Hematopoietic multipotent progenitor cell treated with erythropoietin and hydrocortisone succinate and interleukin-3 and kit ligand, for 8 days (in vitro differentiated cells): ENCODE measurements at regions not wholly inside any gene's neighbourhood (a gene's known extent, or its start where the extent isn't known, plus 50 kb on each side); places are given as distances from the start of the nearest gene placed in this dataset.
"Not testable (repeated sequence)": the region's sequence is repeated elsewhere in the genome, so short reads cannot be mapped to it uniquely, and the experiment has no call there.

Source experiments
- DNase-seq: peaks from one replicate; pipeline ENCODE4 v3.0.0-alpha.2; 2015

- DNase-seq = no peak
Measured at GRCh38 chr2:195570329-195570728, 86.7 kb upstream of the SLC39A10 start.

- no peak for DNase-seq
Measured at GRCh38 chr2:195569255-195569654, 87.8 kb upstream of the SLC39A10 start.

- DNase-seq = not testable (repeated sequence)
Measured at GRCh38 chr2:195564625-195565135, 92.3 kb upstream of the SLC39A10 start.

- no peak for DNase-seq
Measured at GRCh38 chr2:195563857-195564512, 93.0 kb upstream of the SLC39A10 start.

GRCh38 chr2:195562570-195563566 lies 94.2 kb upstream of the SLC39A10 start:
- no peak for DNase-seq

GRCh38 chr2:195561116-195561921 lies 95.7 kb upstream of the SLC39A10 start:
- DNase-seq = peak; percentile 42

GRCh38 chr2:195560209-195560895 lies 96.7 kb upstream of the SLC39A10 start:
- no peak for DNase-seq

- peak; percentile 59 for DNase-seq
Measured at GRCh38 chr2:195559431-195559914, 97.6 kb upstream of the SLC39A10 start.

GRCh38 chr2:195555971-195556370 lies 101.1 kb upstream of the SLC39A10 start:
- no peak for DNase-seq

GRCh38 chr2:195552581-195552980 lies 104.4 kb upstream of the SLC39A10 start:
- no peak for DNase-seq

- no peak for DNase-seq
Measured at GRCh38 chr2:195548198-195548940, 108.7 kb upstream of the SLC39A10 start.

- not testable (repeated sequence) for DNase-seq
Measured at GRCh38 chr2:195547268-195547840, 109.7 kb upstream of the SLC39A10 start.

- DNase-seq = no peak
Measured at GRCh38 chr2:195545811-195546210, 111.2 kb upstream of the SLC39A10 start.

- DNase-seq = no peak
Measured at GRCh38 chr2:195543902-195544894, 112.8 kb upstream of the SLC39A10 start.

GRCh38 chr2:195543063-195543462 lies 114.0 kb upstream of the SLC39A10 start:
- no peak for DNase-seq

GRCh38 chr2:195542067-195542466 lies 115.0 kb upstream of the SLC39A10 start:
- no peak for DNase-seq

- no peak for DNase-seq
Measured at GRCh38 chr2:195538937-195539336, 118.1 kb upstream of the SLC39A10 start.

GRCh38 chr2:195537811-195538210 lies 119.2 kb upstream of the SLC39A10 start:
- DNase-seq = peak; percentile 57

GRCh38 chr2:195536906-195537305 lies 120.1 kb upstream of the SLC39A10 start:
- DNase-seq = peak; percentile 42
